Cerebellar nuclear complex (tissue), 1 donor: ENCODE measurements at regions not wholly inside any gene's neighbourhood (a gene's known extent, or its start where the extent isn't known, plus 50 kb on each side); places are given as distances from the start of the nearest gene placed in this dataset.
"Not testable (repeated sequence)": the region's sequence is repeated elsewhere in the genome, so short reads cannot be mapped to it uniquely, and the experiment has no call there.

ENCODE experiments used
- DNase-seq, 2 experiments: peaks; one replicate each; lab custom pipeline; 2025; lab: John Stamatoyannopoulos, UW

DNA sequence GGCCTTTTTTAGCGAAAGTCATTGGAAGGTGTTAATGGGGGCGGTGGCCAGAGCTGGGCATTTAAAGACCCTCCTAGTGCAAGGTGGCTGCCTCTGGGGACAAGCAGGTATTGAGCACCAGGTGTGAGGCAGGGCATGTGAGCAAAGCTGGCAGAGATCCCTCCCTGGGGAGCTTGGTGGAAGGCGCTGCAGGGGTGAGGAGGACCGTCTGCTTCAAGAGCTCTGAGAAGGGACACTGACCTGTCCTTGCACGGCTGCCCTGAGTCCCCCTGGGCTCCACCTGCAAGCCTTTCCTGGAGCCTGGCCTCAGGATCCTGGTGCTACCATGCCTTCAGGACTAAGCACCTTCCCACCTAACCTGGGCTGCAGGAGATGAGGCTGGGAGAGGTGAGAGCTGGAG, 127.0 kb upstream of the CIBAR2 start:
- no peak for DNase-seq

DNA sequence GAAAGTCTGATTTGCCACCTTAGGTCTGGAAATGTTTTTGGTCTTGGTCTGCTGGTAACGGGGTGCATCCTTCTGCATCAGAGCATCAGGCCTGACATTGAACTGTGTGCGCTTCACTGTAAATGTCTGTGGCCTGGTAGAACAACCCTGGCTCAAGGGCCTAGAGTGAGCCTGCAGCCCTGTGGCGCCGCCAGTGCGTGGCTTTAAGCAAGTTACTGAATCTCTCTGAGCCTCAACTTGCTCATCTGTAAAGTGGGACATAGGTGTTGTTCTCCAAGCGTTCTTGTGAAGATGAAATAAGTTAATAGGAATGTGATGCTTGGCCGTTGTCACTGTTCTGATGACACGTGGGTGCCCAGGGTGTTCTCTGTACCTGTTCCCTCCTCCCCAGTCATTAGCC, 127.6 kb upstream of the CIBAR2 start:
- DNase-seq = no peak

DNA sequence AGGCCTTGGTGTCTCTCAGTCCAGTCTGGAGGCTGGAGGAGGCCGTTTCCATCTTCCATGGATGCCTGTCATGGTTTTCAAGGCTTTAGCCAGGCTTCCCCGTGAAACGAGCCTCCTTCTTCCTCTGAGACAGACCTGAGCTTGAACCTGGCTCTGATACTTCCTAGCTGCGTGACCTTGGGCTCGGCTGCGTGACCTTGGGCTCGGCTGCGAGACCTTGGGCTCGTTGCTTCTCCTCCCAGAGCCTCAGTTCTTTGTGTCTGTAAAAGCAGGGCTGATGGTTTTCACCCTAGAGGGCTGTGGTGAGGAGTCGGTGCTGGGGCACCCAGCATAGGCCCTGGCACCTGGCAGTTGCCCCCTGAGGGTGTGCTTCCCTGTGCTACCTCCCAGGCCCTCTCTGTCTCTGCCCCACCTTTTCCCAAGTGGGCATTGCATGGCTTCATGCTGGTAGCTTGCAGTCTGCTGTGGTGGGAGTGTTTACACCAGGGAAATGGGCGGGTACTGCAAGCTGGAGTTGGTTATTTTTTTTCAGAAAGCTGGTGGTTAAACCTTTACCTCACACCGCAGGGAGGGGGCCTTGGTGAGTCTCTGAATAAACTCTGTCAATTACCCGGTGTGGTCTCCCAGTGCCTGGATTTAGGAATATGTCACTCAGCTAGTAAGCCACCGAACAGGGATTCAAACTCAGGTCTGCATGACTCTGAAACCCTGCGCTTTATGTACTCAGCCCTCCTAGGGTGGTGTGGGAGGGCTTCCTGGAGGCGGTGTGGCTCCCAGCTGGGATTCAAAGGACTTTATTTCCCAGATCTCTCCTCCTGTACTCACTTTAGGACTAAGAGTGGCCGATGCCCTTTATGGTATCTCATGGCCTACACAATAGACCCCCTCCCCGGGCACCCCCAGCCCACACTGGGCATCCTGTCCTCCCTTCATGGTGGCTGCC, 129.0 kb upstream of the CIBAR2 start:
- no peak for DNase-seq

DNA sequence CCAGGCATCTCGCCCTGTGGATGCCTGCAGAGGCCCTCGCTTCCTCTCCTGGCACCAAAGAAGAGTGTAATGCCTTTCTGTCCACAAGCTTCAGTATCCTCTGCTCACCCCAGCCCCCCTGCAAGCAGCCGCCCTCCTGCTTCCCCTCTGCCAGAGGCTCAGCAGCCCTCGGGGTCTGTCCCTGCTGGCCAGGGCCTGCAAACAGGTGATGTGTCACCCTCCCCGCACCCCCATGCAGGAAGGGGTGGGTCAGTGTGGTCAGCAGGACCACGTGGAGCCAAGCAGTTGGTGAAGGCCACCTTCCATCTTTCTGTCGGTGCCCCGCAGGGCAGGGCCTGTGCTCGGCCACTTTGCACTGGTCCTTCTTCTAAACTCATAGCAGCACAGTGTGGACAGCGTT, 129.9 kb upstream of the CIBAR2 start:
- no peak for DNase-seq

DNA sequence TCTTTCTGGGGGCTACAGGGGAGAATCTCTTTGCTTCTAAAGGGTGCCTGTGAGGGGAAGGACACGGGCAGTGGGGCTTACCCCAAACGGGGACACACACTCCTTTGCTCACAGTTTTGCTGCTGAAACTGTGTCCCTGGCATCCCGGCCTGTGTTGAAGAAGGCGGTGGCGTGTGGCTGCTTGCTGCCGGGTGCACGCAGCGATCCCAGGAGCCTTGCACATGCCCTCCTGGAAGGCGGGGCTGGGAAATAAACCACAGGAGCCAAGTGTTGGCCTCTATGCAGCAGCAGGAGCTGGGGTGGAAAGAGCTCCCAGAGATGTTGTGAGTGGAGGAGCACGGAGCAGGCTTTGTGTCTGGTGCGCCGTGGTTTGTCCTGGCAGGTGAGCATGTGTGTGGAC, 131.0 kb upstream of the CIBAR2 start:
- DNase-seq = no peak

DNA sequence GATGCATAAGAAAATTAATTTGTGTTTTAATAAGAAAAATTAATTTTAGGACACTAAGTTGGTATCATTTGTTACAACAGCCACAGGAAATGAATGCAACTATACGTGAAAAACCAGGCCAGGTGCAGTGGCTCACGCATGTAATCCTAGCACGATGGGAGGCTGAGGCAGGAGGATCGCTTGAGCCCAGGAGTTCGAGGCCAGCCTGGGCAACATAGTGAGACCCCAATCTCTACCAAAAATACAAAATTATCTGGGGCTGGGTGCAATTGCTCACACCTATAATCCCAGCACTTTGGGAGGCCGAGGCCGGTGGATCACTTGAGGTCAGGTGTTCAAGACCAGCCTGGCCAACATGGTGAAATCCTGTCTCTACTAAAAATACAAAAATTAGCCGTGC, 132.2 kb upstream of the CIBAR2 start:
- not testable (repeated sequence) for DNase-seq

DNA sequence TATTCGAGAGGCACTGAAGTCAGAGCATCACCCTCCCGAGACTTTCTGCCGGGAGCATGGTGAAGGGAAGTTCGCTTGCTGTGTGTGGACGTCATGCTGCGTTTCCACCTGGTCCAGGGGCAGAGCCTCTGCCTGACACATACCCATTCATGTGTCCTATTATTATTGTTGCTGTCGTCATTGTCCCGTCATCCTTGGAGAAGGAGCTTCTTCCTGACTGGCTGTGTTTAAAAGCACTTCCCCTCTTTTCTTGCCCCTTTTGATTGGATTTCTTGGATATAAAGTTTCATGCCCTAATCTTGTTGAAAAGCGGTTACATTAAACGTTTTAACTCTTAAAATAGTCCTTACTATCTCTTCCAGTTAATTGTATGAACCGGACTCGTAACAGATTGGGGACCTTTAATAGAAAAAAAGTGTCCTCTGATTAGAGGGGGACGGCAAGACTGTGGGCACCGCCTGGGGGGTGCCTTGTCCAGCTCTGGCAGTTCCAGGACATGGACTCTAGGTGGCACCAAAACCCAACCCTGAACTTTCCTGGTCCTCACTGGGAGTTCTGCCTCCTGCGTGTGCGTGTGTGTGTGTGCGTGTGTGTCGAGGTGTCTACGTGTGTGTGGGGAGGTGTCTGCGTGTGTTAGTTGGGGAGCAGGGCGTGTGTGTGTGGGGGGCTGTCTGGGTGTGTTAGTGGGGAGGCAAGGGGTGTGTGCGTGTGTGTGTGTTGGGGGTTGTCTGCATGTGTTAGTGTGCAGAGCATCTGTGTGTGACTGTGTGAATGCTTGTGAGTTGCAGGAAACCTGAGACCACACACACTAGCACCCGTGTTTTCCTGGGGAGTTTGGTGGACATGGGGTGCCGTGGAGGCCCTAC, 133.3 kb upstream of the CIBAR2 start:
- peak in 1 of 2 experiments; percentile 36 for DNase-seq

DNA sequence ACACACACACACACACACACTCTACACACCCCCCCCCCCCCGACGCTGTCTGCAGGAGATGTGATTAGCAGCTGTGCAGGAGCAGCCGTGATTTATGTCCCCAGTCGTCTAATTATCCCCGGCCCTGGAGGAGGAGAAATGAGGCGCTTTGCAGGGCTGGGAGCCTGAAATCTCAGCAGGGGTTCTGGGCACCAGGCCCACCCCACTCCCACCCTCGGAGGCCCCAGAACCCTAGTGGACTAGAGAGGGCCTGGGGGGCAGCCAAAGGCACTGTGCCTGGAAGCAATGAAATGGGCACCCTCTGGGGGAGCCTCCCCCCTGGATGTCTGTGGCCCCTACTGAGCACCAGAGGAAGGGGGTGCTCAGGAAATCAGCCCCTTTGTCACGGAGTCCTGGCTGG, 134.2 kb upstream of the CIBAR2 start:
- no peak for DNase-seq

DNA sequence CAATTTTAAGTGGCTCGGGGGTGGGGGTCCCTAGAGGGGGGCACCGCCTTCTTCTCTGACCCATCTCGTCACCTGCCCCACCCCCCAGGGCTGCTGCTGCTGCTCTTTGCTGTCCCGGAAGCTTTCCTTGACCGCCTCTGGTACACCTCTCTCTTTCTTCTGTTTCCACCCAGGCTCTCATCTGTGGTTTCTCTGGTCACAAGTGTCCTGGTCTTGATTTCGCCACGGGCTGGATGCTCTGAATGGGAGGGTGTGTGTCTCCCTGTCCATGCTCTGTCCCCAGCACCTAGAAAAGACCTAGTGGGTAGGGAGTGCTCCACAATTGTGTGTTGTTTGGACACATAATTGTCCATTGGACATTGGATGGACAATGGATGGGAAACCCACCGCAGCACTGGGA, 134.7 kb upstream of the CIBAR2 start:
- DNase-seq = no peak

DNA sequence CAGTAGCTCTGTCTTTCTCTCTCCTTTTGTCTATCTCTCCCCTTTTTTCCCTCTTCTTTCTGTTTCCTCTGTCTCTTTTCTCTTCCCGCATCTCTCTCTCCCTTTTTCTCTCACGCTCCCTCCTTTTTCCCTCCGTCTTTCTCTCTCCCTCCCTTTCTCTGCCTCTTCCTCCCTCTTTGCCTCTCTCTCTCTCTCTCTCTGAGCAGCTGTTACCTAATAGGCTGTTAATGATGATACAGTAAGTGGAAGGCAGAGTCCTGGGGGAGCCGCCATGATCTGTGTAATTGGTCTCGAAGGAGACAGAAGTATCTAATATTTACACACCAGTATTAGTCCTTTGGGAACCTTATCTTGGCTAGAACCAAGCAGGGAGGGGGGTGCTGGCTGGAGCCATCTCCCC, 136.1 kb upstream of the CIBAR2 start:
- DNase-seq = no peak

DNA sequence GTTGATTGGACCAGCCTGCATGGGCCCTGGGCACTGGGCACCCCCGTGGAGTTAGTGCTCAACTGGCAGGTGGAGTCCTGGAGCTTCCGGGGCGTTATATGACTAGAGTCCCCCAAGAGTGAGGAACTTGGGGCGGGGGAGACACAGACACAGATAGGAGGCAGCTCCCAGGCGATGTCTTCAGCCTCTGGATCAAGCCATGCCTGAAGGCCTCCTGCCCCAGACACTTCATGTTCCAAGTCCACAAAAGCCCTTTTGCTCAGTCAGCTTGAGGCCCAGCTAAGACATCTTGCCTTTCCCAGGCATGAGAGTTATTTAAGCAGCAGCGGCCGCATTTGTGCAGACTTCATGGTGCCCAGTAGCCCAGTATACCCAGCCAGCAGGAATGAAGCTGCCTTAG, 136.6 kb upstream of the CIBAR2 start:
- no peak for DNase-seq

DNA sequence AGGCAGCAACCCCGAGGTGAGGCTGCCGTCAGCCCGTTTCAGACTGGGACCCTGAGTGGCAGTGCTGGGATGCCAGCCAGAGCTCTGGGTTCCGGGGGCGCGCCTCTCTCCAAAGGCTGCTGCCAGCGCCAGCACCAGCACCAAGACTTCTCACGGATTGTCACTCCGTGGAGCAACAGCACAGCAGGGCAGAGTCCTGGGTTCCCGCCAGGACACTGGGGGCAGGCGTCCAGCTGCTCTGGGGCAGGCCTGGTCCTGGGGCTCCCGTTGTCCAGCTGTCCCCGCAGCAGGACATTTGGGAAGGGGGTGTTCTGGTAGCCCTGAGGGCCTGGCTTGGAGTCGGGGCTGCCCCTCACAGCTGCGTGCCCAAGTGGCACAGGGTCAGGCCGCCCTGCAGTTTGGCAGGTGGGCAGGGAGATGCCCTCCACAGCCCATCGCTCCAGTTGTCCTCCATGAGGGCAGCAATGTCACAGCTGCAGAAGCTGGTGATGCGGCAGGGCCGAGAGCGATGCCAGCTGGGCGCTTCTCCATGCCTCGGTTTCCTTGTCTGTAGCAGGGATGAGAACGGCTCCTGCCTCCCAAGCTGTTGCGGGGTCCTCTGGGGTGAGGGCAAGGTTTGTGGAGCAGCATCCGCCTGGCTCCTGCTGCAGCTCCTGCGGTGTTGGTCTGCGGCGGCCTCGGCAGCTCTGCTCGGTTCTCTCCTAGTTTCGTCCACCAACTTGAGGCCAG, 137.3 kb upstream of the CIBAR2 start:
- no peak for DNase-seq

DNA sequence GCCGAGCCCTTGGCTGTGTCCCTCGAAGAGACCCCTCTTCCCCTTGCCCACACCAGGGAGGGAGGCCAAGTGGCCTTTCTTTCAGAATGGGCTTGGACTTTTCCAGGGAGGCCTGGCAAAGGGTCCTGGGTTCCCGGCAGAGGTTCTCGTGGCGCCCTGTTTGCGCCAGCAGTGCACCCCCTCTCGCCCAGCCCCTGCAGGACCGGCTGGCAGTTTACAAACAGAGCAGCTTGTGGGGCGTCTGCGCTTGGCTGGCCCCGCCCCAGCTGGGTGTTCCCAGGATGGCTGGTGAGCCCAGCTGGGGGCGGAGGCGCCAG, 137.8 kb upstream of the CIBAR2 start:
- DNase-seq = no peak

DNA sequence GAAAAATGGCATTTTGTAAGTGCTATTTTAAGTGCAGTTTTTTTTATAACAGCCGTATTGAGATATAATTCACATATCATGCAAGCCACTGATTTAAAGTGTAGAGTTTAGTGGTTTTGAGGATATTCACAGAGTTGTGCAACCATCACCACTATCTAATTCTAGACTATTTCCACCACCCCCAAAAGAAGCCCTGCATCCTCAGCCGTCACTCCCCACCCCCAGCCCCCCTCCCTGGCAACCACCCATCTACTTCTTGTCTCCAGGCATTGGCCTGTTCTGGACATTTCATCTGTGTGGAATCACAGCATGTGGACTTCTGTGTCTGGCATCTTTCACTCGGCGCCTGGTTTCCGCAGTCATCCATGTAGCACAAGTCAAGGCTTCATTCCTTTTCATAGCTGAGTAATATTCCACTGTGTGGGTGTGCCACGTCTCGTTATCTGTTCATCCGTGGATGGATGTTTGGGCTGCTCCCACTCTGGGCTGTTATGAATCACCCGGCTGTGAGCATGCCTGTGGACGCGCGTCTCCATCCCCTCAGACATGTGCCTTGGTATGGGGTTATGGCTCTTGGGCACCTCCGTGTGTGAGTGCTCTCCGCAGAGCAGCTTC, 138.4 kb upstream of the CIBAR2 start:
- DNase-seq = no peak

DNA sequence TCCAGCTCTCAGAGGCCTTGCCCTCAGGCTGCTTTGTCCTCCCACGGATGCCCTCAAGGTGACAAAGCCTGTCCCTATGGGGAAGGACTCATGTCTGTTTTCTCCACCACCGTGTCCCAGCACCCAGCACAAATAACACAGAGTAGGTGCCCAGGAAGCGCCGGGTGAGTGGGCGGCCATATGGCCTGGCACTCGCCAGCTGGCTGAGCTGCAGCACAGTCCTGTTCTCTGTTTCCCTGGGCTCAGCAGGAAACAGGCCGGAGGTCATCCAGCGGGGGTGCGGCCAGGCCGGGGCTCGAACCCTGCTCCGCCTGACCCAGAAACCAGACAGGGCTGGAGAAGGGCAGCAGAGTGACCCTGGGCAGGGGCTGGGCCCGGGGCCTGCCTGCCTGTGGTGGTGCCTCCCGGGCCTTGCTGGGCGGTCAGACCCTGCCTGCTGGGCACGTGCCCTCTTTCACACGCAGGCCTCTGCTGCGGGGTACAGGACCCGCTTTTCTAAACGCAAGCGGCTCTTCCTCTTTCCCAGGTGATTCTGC, 139.0 kb upstream of the CIBAR2 start:
- no peak for DNase-seq

DNA sequence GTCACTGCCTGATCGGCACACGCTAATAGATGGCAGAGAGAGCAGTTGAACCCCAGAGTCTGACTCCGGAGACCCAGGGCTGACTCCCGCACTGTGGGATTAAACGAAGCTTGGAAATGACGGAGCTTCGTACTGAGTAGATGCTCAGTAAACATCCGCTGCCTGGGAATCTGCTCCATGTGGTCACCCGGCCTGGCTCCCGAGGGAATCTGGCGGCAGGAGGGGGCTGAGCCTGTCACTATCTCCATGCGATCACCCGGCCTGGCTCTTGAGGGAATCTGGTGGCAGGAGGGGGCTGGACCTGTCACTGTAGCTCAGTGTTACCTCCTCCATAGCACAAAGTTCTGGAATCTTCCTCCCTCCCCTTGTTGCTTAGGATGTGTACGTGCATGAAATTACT, 139.7 kb upstream of the CIBAR2 start:
- DNase-seq = no peak

DNA sequence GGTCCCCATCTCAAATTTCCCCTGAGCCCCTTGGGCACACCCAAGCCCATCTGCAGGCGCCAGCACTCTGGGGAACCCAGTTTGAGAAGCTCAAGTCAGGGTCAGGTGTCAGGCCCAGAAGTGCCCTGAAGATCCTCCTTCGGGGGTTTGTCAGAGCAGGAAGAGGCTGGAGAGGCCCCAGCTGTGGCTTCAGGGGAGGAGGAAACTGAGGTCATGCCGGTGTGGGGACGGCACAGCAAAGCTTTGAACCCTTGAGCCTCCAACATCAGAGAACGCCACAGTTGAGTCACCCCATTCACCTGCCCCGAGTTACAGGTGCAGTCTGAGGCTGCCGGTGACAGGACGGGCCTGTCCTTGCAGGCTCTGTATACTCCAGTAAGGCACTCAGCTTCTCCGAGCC, 140.2 kb upstream of the CIBAR2 start:
- DNase-seq = no peak

DNA sequence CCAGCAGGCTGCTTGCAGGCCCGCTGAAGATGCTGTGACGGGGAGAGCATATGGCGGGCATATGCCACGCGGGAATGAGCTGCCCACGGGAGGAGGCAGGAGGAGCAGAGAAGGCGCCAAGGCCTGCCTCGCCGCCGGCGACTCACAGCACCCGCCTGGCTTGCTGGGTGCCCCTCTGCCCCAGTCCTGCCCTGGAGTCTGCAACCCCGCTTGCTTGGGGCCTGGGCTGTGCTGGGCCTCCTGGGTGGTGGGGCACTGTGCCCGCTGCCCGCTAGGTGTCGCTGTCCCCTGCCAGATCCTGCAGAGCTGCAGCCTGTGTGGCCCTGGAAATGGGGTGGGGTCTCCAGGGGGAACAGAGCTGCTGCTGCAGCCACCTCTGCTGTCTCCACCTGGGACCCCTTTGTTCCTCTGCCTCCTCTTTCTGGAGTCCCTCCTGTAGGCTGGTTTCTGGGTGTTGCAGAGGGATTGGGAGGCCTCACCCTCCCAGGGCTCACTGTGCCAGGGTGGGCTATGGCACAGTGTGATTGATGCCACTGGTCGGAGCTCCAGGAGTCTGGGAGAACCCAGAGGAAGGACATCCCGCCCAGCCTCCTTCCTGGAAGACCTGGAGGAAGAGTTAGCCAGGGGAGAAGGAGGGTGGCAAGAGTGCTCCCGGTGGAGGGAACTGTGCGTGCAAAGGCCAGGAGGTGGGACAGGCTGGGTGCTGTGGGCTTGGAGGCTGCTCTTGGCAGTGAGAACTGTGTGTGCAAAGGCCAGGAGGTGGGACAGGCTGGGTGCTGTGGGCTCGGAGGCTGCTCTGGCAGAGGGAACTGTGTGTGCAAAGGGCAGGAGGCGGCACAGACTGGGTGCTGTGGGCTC, 141.0 kb upstream of the CIBAR2 start:
- DNase-seq = no peak

DNA sequence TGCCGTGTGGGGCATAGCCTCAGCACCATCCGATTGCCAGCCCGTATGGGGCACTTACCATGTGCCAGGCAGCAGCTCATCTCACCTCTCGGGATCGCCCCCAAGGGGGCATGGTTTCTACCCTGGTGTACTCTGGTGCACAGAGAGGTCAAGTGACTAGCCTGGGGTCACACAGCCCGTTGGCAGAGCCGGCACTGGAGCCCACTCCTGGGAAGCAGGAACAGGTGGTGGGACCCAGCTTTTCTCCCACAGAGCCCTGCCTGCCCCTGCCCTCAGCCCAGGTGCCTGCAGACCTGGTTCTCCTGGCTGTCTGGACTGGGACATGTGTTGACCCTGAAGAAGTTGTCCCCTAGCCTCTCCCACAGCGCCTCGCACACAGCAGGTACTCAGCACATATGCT, 141.8 kb upstream of the CIBAR2 start:
- DNase-seq = no peak

DNA sequence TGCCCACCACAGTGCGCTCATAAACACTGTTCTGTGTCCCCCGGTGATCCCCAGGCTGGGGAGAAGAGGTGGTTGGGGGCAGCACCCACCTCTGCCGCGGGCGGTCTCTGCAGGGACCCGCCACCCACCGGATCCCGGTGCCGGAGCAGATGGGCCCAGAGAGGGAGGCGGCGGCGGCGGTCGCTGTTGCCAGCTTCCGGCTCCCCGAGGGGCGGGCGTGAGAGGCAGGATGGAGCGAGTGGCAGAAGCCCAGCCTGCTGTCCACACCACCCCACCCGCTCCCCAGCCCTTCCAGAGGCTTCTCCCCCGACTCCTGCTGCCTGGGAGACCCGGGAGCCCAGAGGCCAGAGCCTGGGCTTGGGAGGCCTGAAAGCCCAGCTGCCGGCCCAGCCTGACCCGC, 142.6 kb upstream of the CIBAR2 start:
- DNase-seq = no peak

DNA sequence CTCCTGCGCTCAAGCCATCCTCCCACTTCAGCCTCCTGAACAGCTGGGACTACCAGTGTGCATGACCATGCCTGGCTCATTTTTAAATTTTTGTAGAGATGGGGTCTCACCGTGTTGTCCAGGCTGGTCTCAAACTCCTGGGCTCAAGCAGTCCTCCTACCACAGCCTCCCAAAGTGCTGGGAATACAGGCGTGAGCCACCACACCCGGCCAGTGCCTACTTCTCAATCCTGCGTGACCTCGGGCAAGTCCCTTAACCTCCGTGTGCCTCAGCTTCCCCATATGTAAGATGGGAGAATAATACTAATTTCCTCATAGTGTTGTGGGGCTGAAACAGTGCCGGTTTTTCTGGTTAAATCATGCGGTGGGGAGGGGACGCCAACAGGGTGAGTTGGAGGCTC, 143.5 kb upstream of the CIBAR2 start:
- DNase-seq = no peak
